ENCODE measurements at regions not wholly inside any gene's neighbourhood (a gene's known extent, or its start where the extent isn't known, plus 50 kb on each side); places are given as distances from the start of the nearest gene placed in this dataset.

GRCh38 chr2:117087535-117088291 lies 726.8 kb upstream of the DDX18 start:
- no peaks in the 10 kb centered on the region for H3K79me2 ChIP-seq (ENCODE audit: insufficient read depth, low read length)
- no peaks in the 10 kb centered on the region for H3K9me2 ChIP-seq (replicated peaks; ENCODE audit: insufficient read depth, low read length)
- no peak overlapping the region for H3K4me3 ChIP-seq (ENCODE audit: insufficient read depth, low read length, poor library complexity, severe bottlenecking)
- H3K36me3 ChIP-seq (ENCODE audit: low read length), result no peaks in the 10 kb centered on the region
- no peaks in the 10 kb centered on the region for H3K9me3 ChIP-seq (ENCODE audit: insufficient read depth, low read length)
- no peak overlapping the region for H3K4me2 ChIP-seq (ENCODE audit: low read depth, low read length, poor library complexity, severe bottlenecking)
- no peaks in the 10 kb centered on the region for H3K27me3 ChIP-seq (ENCODE audit: low read length)
- H4K20me1 ChIP-seq (ENCODE audit: low read depth, low read length), result no peaks in the 10 kb centered on the region
- H3F3A ChIP-seq (ENCODE audit: insufficient read depth), result no peaks in the 10 kb centered on the region
- no peak overlapping the region for H3K27ac ChIP-seq (ENCODE audit: low read depth, low read length)
- no peak overlapping the region for H2AFZ ChIP-seq (ENCODE audit: low read depth, low read length, severe bottlenecking)
- no peak for TF ChIP-seq CTCF (IDR thresholded peaks at IDR 0.05; ENCODE audit: insufficient read depth, low read length, poor library complexity, severe bottlenecking)
- no peak for TF ChIP-seq EZH2phosphoT487 (conservative IDR thresholded peaks at IDR 0.05; ENCODE audit: low read length)
- H3K9ac ChIP-seq (ENCODE audit: low read length), result no peak overlapping the region

- H3K27ac ChIP-seq (ENCODE audit: low read depth, low read length), result no peak overlapping the region
- H2AFZ ChIP-seq (ENCODE audit: low read depth, low read length, severe bottlenecking), result no peak overlapping the region
- no peak overlapping the region for H3K4me3 ChIP-seq (ENCODE audit: insufficient read depth, low read length, poor library complexity, severe bottlenecking)
- no peaks in the 10 kb centered on the region for H3K9me2 ChIP-seq (replicated peaks; ENCODE audit: insufficient read depth, low read length)
- no peaks in the 10 kb centered on the region for H3K79me2 ChIP-seq (ENCODE audit: insufficient read depth, low read length)
- H4K20me1 ChIP-seq (ENCODE audit: low read depth, low read length), result no peaks in the 10 kb centered on the region
- no peak overlapping the region for H3K9ac ChIP-seq (ENCODE audit: low read length)
- H3K4me2 ChIP-seq (ENCODE audit: low read depth, low read length, poor library complexity, severe bottlenecking), result no peak overlapping the region
- H3K36me3 ChIP-seq (ENCODE audit: low read length), result no peaks in the 10 kb centered on the region
- no peaks in the 10 kb centered on the region for H3F3A ChIP-seq (ENCODE audit: insufficient read depth)
- TF ChIP-seq CTCF (IDR thresholded peaks at IDR 0.05; ENCODE audit: insufficient read depth, low read length, poor library complexity, severe bottlenecking), result no peak
- TF ChIP-seq EZH2phosphoT487 (conservative IDR thresholded peaks at IDR 0.05; ENCODE audit: low read length), result no peak
- no peaks in the 10 kb centered on the region for H3K27me3 ChIP-seq (ENCODE audit: low read length)
- no peaks in the 10 kb centered on the region for H3K9me3 ChIP-seq (ENCODE audit: insufficient read depth, low read length)
Observed at GRCh38 chr2:117091041-117091837, 723.3 kb upstream of the DDX18 start.

GRCh38 chr2:117101613-117102012 lies 712.9 kb upstream of the DDX18 start:
- TF ChIP-seq EZH2phosphoT487 (conservative IDR thresholded peaks at IDR 0.05; ENCODE audit: low read length) (no peak), CTCF (IDR thresholded peaks at IDR 0.05; ENCODE audit: insufficient read depth, low read length, poor library complexity, severe bottlenecking) (no peak)
- Histone ChIP-seq H3K9me3 (ENCODE audit: insufficient read depth, low read length) (no peaks in the 10 kb centered on the region), H3F3A (ENCODE audit: insufficient read depth) (no peaks in the 10 kb centered on the region), H3K9ac (ENCODE audit: low read length) (no peak overlapping the region), H3K79me2 (ENCODE audit: insufficient read depth, low read length) (no peaks in the 10 kb centered on the region), H3K27ac (ENCODE audit: low read depth, low read length) (no peak overlapping the region), H3K4me3 (ENCODE audit: insufficient read depth, low read length, poor library complexity, severe bottlenecking) (no peak overlapping the region), H3K4me2 (ENCODE audit: low read depth, low read length, poor library complexity, severe bottlenecking) (no peak overlapping the region), H3K36me3 (ENCODE audit: low read length) (no peaks in the 10 kb centered on the region), H4K20me1 (ENCODE audit: low read depth, low read length) (no peaks in the 10 kb centered on the region), H3K9me2 (replicated peaks; ENCODE audit: insufficient read depth, low read length) (no peaks in the 10 kb centered on the region), H2AFZ (ENCODE audit: low read depth, low read length, severe bottlenecking) (no peak overlapping the region), H3K27me3 (ENCODE audit: low read length) (no peaks in the 10 kb centered on the region)
